ENCODE measurements at regions not wholly inside any gene's neighbourhood (a gene's known extent, or its start where the extent isn't known, plus 50 kb on each side); places are given as distances from the start of the nearest gene placed in this dataset.

DNA sequence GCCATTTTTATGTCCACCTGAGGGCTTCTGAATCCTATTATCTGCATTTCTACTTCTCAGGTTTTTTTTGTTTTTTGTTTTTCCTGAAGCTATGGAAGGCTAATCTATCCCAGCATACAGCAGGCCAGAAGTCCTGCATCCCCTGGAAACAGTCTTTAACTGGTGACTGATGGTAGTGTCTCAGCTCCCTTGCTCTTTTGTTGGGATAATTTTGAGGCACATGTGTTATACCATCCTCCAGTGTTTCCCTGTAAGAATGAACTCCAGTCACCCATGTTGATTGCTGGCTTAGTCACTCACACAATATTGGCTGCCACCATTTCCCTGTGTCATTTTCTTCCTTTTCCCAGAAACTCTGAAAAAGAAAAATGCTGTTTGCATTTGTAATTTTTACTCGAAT lies 1094.0 kb upstream of the LRRN3 start:
- TF ChIP-seq, protein P1, sequence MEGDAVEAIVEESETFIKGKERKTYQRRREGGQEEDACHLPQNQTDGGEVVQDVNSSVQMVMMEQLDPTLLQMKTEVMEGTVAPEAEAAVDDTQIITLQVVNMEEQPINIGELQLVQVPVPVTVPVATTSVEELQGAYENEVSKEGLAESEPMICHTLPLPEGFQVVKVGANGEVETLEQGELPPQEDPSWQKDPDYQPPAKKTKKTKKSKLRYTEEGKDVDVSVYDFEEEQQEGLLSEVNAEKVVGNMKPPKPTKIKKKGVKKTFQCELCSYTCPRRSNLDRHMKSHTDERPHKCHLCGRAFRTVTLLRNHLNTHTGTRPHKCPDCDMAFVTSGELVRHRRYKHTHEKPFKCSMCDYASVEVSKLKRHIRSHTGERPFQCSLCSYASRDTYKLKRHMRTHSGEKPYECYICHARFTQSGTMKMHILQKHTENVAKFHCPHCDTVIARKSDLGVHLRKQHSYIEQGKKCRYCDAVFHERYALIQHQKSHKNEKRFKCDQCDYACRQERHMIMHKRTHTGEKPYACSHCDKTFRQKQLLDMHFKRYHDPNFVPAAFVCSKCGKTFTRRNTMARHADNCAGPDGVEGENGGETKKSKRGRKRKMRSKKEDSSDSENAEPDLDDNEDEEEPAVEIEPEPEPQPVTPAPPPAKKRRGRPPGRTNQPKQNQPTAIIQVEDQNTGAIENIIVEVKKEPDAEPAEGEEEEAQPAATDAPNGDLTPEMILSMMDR (IDR thresholded peaks at IDR 0.05) = no peak
- TF ChIP-seq EP300 (IDR thresholded peaks at IDR 0.05) (no peak), POLR2A (IDR thresholded peaks at IDR 0.05) (no peak)
